Prostate gland (tissue), 2 donors: ENCODE measurements at regions not wholly inside any gene's neighbourhood (a gene's known extent, or its start where the extent isn't known, plus 50 kb on each side); places are given as distances from the start of the nearest gene placed in this dataset.

Source experiments
- DNase-seq: peaks from one replicate; pipeline ENCODE4 v3.0.0-alpha.2; 2019; ENCODE audit warnings: low spot score
- H3K27ac ChIP-seq, 2 donors: fragments of 200-600 bp; sonication (generic); 2 replicates each; pipeline ENCODE4 v1.5.1; 2017 to 2019
- H3K27me3 ChIP-seq: fragments of 200-600 bp; sonication (generic); replicated peaks from 2 replicates; pipeline ENCODE4 v1.5.1; 2019; ENCODE audit not compliant: insufficient read depth
- H3K36me3 ChIP-seq, 2 donors: fragments of 200-600 bp; sonication (generic); 1 replicate in 1 of 2; 2 replicates in 1 of 2; pipeline versions ENCODE4 v1.5.1 to v1.8.1; 2017 to 2019
- H3K4me1 ChIP-seq: fragments of 200-600 bp; sonication (generic); replicated peaks from 2 replicates; pipeline ENCODE4 v1.5.1; 2019
- H3K4me3 ChIP-seq, 2 donors: fragments of 200-600 bp; sonication (generic); 2 replicates each; pipeline ENCODE4 v1.5.1; 2017 to 2019
- H3K9me3 ChIP-seq: fragments of 200-600 bp; sonication (generic); 2 replicates; pipeline ENCODE4 v1.5.1; 2017
- POLR2A ChIP-seq: fragments of 450-650 bp; IDR thresholded peaks from one replicate; pipeline ENCODE4 v1.6.1; 2016; ENCODE audit warnings: antibody characterized with exemption, mild to moderate bottlenecking
- POLR2AphosphoS5 ChIP-seq: sonication (generic); formaldehyde crosslinking; IDR thresholded peaks from one replicate; pipeline ENCODE4 v1.6.1; 2017; ENCODE audit warnings: antibody characterized with exemption
- WGBS: methylation state at CpG from one replicate; pipeline ENCODE4 v1.1.5; 2018; 5-methylcytosine and 5-hydroxymethylcytosine counted together
- intact Hi-C: fragments of 100-400 bp; cut with DNase I; formaldehyde crosslinking; loops from one replicate; pipeline ENCODE4 v1.14.2; 2022
- TF ChIP-seq, protein P1 (sequence below), 4 experiments: fragments of 200-600 bp in 2 of 4; fragments of 450-650 bp in 2 of 4; sonication (generic) in 2 of 4; IDR thresholded peaks; 1 replicate in 3 of 4; 2 replicates in 1 of 4; pipeline ENCODE4 v1.5.1; 2016 to 2019; ENCODE audit warnings: antibody characterized with exemption in 4 of 4, mild to moderate bottlenecking in 2 of 4, moderate library complexity in 2 of 4

DNA sequence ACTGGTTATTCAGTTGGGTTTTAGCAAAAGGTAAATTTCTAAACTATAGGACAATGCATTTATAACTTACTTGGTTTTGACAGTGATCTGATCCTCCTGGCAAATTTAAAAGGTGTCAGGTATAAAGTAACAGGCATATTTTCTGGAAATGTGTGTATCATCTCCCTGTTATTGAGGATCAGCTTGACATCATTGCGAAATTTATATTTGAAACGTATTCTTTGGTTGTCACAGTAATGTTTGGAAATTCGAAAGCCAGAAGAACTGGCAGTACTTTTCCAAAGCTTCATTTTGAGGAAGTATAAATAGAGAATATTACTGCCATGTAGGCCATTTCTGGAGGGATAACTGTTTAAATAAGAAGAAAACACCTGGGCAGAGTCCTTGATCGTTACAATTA is 422.2 kb upstream of the NRXN1 start:
- WGBS: 27% methylated on average over 4 of the region's 4 CpGs

DNA sequence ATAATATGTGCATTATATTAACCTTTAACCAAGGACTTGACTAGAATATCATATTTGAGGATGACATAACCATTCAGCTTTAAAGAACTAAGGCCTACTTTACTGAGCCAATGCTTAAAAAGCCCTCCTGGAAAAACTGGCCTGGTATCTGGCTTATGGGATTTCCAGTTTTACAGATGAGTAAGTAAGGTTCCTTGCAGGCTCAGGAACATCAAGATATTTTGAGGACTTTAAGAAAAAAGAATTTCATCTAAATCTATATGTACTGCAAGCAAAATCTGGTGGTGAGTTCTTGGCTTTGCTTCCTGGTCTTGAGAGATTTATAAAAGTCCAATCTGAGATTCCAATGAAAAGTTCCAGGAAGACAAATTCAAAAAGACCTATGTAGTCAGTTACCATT is 417.0 kb upstream of the NRXN1 start:
- Histone ChIP-seq H3K27ac (no peak overlapping the region), H3K27me3 (no peaks in the 10 kb centered on the region), H3K4me1 (no peaks in the 10 kb centered on the region), H3K4me3 (no peak overlapping the region), H3K9me3 (no peaks in the 10 kb centered on the region), H3K36me3 (no peaks in the 10 kb centered on the region)
- no peak for DNase-seq
- no peak for TF ChIP-seq POLR2AphosphoS5
- TF ChIP-seq POLR2A: no peak
- TF ChIP-seq, protein P1, sequence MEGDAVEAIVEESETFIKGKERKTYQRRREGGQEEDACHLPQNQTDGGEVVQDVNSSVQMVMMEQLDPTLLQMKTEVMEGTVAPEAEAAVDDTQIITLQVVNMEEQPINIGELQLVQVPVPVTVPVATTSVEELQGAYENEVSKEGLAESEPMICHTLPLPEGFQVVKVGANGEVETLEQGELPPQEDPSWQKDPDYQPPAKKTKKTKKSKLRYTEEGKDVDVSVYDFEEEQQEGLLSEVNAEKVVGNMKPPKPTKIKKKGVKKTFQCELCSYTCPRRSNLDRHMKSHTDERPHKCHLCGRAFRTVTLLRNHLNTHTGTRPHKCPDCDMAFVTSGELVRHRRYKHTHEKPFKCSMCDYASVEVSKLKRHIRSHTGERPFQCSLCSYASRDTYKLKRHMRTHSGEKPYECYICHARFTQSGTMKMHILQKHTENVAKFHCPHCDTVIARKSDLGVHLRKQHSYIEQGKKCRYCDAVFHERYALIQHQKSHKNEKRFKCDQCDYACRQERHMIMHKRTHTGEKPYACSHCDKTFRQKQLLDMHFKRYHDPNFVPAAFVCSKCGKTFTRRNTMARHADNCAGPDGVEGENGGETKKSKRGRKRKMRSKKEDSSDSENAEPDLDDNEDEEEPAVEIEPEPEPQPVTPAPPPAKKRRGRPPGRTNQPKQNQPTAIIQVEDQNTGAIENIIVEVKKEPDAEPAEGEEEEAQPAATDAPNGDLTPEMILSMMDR (IDR thresholded peaks at IDR 0.05): no peak
- intact Hi-C loops: no loop called here

More for the DNA sequence above, 422.2 kb upstream of the NRXN1 start:
- intact Hi-C loops: no loop called here
- H3K4me3 ChIP-seq: no peak overlapping the region
- H3K27ac ChIP-seq: no peak overlapping the region
- no peaks in the 10 kb centered on the region for H3K4me1 ChIP-seq
- no peak for DNase-seq
- no peaks in the 10 kb centered on the region for H3K9me3 ChIP-seq
- no peak for TF ChIP-seq POLR2A
- H3K27me3 ChIP-seq: no peaks in the 10 kb centered on the region
- no peaks in the 10 kb centered on the region for H3K36me3 ChIP-seq

DNA sequence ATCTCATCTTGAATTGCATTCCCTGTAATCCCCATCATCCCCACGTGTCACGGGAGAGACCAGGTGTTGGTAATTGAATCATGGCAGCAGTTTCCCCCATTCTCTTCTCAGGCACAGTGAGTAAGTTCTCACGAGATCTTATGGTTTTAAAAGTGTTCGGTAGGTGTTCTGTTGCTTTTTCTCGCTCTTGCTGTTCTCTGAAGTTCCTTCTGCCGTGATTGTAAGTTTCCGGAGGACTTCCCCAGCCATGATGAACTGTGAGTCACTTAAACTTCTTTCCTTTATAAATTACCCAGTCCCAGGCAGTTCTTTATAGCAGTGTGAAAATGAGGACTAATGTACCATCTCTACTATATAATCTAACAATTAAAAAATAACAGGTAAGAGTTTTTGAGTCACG is 409.9 kb upstream of the NRXN1 start:
- Histone ChIP-seq H3K27me3 (no peaks in the 10 kb centered on the region), H3K4me3 (no peak overlapping the region), H3K4me1 (no peaks in the 10 kb centered on the region), H3K36me3 (no peaks in the 10 kb centered on the region), H3K27ac (no peak overlapping the region), H3K9me3 (no peaks in the 10 kb centered on the region)
- intact Hi-C loops: no loop called here
- DNase-seq: no peak
- no peak for TF ChIP-seq POLR2AphosphoS5
- no peak for TF ChIP-seq POLR2A
- TF ChIP-seq, protein P1 (IDR thresholded peaks at IDR 0.05): no peak
- WGBS: 87% methylated on average over 8 of the region's 8 CpGs

DNA sequence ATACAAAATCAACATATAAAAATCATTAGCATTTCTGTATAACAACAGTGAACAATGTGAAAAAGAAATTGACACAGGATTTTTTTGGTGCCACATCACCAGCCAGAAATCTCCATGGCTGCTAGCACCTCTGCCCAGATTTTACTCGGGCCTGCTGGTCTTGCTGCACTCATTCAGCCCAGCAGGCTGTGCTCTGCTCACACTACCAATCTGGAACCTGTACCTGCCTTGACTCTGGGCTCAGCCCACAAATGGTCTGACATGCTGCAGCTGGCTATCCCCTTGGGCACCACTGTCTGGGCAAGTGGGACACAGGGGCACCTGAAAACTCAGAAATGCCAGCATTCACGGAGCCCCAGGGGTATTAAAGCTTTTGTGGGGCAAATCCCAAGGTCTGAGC is 392.5 kb upstream of the NRXN1 start:
- DNase-seq: no peak
- H3K27ac ChIP-seq: no peak overlapping the region
- no peaks in the 10 kb centered on the region for H3K36me3 ChIP-seq
- 89% methylated on average over 2 of the region's 2 CpGs for WGBS
- no peaks in the 10 kb centered on the region for H3K27me3 ChIP-seq
- no peak overlapping the region for H3K4me3 ChIP-seq
- no peak for TF ChIP-seq POLR2AphosphoS5
- TF ChIP-seq POLR2A: no peak
- TF ChIP-seq, protein P1 (IDR thresholded peaks at IDR 0.05): no peak
- intact Hi-C loops: no loop called here
- H3K9me3 ChIP-seq: no peaks in the 10 kb centered on the region
- no peaks in the 10 kb centered on the region for H3K4me1 ChIP-seq

DNA sequence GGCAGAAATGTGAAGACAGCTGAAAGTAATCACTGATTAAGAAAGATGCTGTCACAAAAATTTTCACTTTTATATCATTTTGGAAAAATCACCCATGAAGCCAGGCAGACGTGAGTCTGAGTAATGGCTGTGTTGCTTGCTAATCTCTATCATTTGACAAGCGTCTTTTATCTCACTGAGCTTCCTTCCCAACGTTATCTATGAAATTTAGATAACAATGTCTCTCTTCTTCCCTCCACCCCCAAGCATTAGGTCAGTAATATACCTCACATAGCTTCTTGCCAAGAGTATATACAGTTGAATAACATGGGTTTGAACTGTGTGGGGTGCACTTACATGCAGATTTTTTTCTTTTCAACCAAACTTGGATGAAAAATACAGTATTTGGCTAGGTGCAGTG is 388.6 kb upstream of the NRXN1 start:
- intact Hi-C loops: no loop called here
- DNase-seq: no peak
- no peak overlapping the region for H3K4me3 ChIP-seq
- WGBS: 41% methylated on average over 3 of the region's 3 CpGs
- no peaks in the 10 kb centered on the region for H3K36me3 ChIP-seq
- H3K4me1 ChIP-seq: no peaks in the 10 kb centered on the region
- H3K27ac ChIP-seq: no peak overlapping the region
- H3K9me3 ChIP-seq: no peaks in the 10 kb centered on the region
- H3K27me3 ChIP-seq: no peaks in the 10 kb centered on the region
- TF ChIP-seq, protein P1 (IDR thresholded peaks at IDR 0.05): no peak
- TF ChIP-seq POLR2A: no peak
- no peak for TF ChIP-seq POLR2AphosphoS5
